ENCODE measurements at regions not wholly inside any gene's neighbourhood (a gene's known extent, or its start where the extent isn't known, plus 50 kb on each side); places are given as distances from the start of the nearest gene placed in this dataset.
"Not testable (repeated sequence)": the region's sequence is repeated elsewhere in the genome, so short reads cannot be mapped to it uniquely, and the experiment has no call there.

GRCh38 chr11:3532958-3533357 is 108.8 kb downstream of the ART5 start:
- TF ChIP-seq NONO (IDR thresholded peaks at IDR 0.05); NONO (CRISPR knock-in tag; conservative IDR thresholded peaks at IDR 0.05); MYC (CRISPR knock-in tag; IDR thresholded peaks at IDR 0.05; ENCODE audit: borderline replicate concordance); ZFP1 (CRISPR knock-in tag; IDR thresholded peaks at IDR 0.05); CTCF (CRISPR knock-in tag; IDR thresholded peaks at IDR 0.05): not testable (repeated sequence)

Measured in HepG2 (cell line).